ENCODE measurements at regions not wholly inside any gene's neighbourhood (a gene's known extent, or its start where the extent isn't known, plus 50 kb on each side); places are given as distances from the start of the nearest gene placed in this dataset.

GRCh38 chr16:54780266-54780665 is 150.4 kb upstream of the IRX5 start:
- no peak overlapping the region for H3K4me3 ChIP-seq (ENCODE audit: low read depth, low read length)
- DNase-seq (ENCODE audit: low read depth), result no peak
- TF ChIP-seq CTCF (IDR thresholded peaks at IDR 0.05; ENCODE audit: insufficient read depth, low read depth, low read length, missing control alignments), result no peak

- H3K4me3 ChIP-seq (ENCODE audit: low read depth, low read length), result no peak overlapping the region
- no peak for DNase-seq (ENCODE audit: low read depth)
- TF ChIP-seq CTCF (IDR thresholded peaks at IDR 0.05; ENCODE audit: insufficient read depth, low read depth, low read length, missing control alignments), result no peak
Observed at GRCh38 chr16:54779549-54779948, 151.1 kb upstream of the IRX5 start.

GRCh38 chr16:54774768-54775167 is 155.9 kb upstream of the IRX5 start:
- no peak for DNase-seq (ENCODE audit: low read depth)
- no peak for TF ChIP-seq CTCF (IDR thresholded peaks at IDR 0.05; ENCODE audit: insufficient read depth, low read depth, low read length, missing control alignments)
- H3K4me3 ChIP-seq (ENCODE audit: low read depth, low read length), result no peak overlapping the region

GRCh38 chr16:54772400-54772799 is 158.3 kb upstream of the IRX5 start:
- TF ChIP-seq CTCF (IDR thresholded peaks at IDR 0.05; ENCODE audit: insufficient read depth, low read depth, low read length, missing control alignments), result no peak
- no peak overlapping the region for H3K4me3 ChIP-seq (ENCODE audit: low read depth, low read length)
- DNase-seq (ENCODE audit: low read depth), result no peak

GRCh38 chr16:54766355-54766754 is 164.3 kb upstream of the IRX5 start:
- TF ChIP-seq CTCF (IDR thresholded peaks at IDR 0.05; ENCODE audit: insufficient read depth, low read depth, low read length, missing control alignments), result no peak
- DNase-seq (ENCODE audit: low read depth), result no peak

GRCh38 chr16:54750249-54750648 is 180.4 kb upstream of the IRX5 start:
- no peak for TF ChIP-seq CTCF (IDR thresholded peaks at IDR 0.05; ENCODE audit: insufficient read depth, low read depth, low read length, missing control alignments)
- DNase-seq (ENCODE audit: low read depth), result no peak
- H3K4me3 ChIP-seq (ENCODE audit: low read depth, low read length), result no peak overlapping the region

More at GRCh38 chr16:54766355-54766754, 164.3 kb upstream of the IRX5 start:
- H3K4me3 ChIP-seq (ENCODE audit: low read depth, low read length), result no peak overlapping the region

GRCh38 chr16:54748611-54749190 is 182.0 kb upstream of the IRX5 start:
- no peak overlapping the region for H3K4me3 ChIP-seq (ENCODE audit: low read depth, low read length)
- no peak for TF ChIP-seq CTCF (IDR thresholded peaks at IDR 0.05; ENCODE audit: insufficient read depth, low read depth, low read length, missing control alignments)
- no peak for DNase-seq (ENCODE audit: low read depth)
